ENCODE measurements at regions not wholly inside any gene's neighbourhood (a gene's known extent, or its start where the extent isn't known, plus 50 kb on each side); places are given as distances from the start of the nearest gene placed in this dataset.

DNA sequence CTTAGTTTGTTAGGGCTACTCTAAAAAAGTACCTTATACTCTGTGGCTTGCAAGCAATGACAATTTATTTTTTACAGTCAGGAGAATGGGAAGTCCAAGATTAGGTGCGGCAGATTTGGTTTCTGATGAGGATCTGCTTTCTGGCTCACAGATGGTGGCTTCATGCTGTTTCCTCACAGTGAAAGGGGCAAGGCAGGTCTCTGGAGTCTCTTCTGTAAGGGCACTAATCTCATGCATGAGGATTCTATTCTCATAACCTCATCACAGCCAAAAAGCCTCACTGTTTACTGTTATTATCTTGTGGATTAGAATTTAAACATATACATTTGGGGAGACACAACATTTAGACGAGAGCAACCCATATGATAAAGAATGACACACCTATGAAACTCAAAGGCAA, 1957.4 kb upstream of the SEL1L start:
- Histone ChIP-seq H3K4me3 (ENCODE audit: low read depth in 2 of 2, low read length in 2 of 2) (no peak overlapping the region), H3K36me3 (ENCODE audit: control insufficient read depth, insufficient read depth, low read length) (no peaks in the 10 kb centered on the region), H3K9me3 (ENCODE audit: control insufficient read depth, insufficient read depth, low read depth, low read length) (no peaks in the 10 kb centered on the region), H3K27ac (ENCODE audit: low read length) (no peak overlapping the region), H3K4me1 (ENCODE audit: control insufficient read depth, insufficient read depth, low read length) (no peaks in the 10 kb centered on the region), H3K27me3 (ENCODE audit: control insufficient read depth, insufficient read depth, low read length) (no peaks in the 10 kb centered on the region)
- no peak for DNase-seq (ENCODE audit: low read depth, low spot score)
- no TSS peak for BruUV-seq (replicated peaks)
- in situ Hi-C loops (cut with HindIII; ENCODE audit: low pct_unique_long_range_greater_than_20kb, low sequenced_read_pairs) = no loop called here
- no peak for ATAC-seq
- ChIA-PET CTCF (no interaction called here), POLR2A (no interaction called here)
- intact Hi-C loops (cut with micrococcal nuclease; ENCODE audit: unreplicated experiment) = no loop called here
- no peak for TF ChIP-seq SIN3A (IDR thresholded peaks at IDR 0.05; ENCODE audit: borderline replicate concordance, insufficient read depth, low read depth, low read length)
- TF ChIP-seq CTCF (IDR thresholded peaks at IDR 0.05) = no peak

DNA sequence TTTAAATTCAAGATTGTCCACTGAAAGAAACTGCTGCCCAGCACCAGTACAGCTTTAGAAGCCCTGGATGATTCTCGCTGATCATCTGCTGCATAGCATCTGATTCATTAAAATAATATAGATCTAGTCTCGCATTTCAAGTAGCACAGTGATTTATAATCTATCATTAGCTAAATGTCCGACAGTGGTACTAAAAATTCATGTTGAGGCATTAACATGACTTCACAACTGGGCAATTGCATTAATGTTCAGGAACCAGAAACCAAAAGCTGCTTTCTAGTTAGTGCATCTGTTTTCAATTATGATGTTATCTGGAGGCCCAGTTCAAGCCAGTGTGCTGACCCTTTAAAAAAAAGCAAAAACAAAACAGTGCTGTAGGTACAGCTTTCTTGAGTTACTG, 1987.2 kb upstream of the SEL1L start:
- no peak for ATAC-seq
- Histone ChIP-seq H3K27me3 (ENCODE audit: control insufficient read depth, insufficient read depth, low read length) (no peaks in the 10 kb centered on the region), H3K27ac (ENCODE audit: low read length) (no peak overlapping the region), H3K4me3 (ENCODE audit: low read depth in 2 of 2, low read length in 2 of 2) (no peak overlapping the region), H3K4me1 (ENCODE audit: control insufficient read depth, insufficient read depth, low read length) (no peaks in the 10 kb centered on the region), H3K36me3 (ENCODE audit: control insufficient read depth, insufficient read depth, low read length) (no peaks in the 10 kb centered on the region), H3K9me3 (ENCODE audit: control insufficient read depth, insufficient read depth, low read depth, low read length) (no peaks in the 10 kb centered on the region)
- DNase-seq (ENCODE audit: low read depth, low spot score) = no peak
- POLR2A ChIA-PET = no interaction called here
- BruUV-seq (replicated peaks) = no TSS peak
- TF ChIP-seq, protein P1, sequence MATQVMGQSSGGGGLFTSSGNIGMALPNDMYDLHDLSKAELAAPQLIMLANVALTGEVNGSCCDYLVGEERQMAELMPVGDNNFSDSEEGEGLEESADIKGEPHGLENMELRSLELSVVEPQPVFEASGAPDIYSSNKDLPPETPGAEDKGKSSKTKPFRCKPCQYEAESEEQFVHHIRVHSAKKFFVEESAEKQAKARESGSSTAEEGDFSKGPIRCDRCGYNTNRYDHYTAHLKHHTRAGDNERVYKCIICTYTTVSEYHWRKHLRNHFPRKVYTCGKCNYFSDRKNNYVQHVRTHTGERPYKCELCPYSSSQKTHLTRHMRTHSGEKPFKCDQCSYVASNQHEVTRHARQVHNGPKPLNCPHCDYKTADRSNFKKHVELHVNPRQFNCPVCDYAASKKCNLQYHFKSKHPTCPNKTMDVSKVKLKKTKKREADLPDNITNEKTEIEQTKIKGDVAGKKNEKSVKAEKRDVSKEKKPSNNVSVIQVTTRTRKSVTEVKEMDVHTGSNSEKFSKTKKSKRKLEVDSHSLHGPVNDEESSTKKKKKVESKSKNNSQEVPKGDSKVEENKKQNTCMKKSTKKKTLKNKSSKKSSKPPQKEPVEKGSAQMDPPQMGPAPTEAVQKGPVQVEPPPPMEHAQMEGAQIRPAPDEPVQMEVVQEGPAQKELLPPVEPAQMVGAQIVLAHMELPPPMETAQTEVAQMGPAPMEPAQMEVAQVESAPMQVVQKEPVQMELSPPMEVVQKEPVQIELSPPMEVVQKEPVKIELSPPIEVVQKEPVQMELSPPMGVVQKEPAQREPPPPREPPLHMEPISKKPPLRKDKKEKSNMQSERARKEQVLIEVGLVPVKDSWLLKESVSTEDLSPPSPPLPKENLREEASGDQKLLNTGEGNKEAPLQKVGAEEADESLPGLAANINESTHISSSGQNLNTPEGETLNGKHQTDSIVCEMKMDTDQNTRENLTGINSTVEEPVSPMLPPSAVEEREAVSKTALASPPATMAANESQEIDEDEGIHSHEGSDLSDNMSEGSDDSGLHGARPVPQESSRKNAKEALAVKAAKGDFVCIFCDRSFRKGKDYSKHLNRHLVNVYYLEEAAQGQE (IDR thresholded peaks at IDR 0.05; ENCODE audit: insufficient read depth in 1 of 2, low read depth in 2 of 2, low read length in 1 of 2) = no peak
- TF ChIP-seq CTCF (IDR thresholded peaks at IDR 0.05) = no peak
- no peak for TF ChIP-seq POLR2AphosphoS5 (IDR thresholded peaks at IDR 0.05; ENCODE audit: low read depth, low read length)
- no peak for TF ChIP-seq SIN3A (IDR thresholded peaks at IDR 0.05; ENCODE audit: borderline replicate concordance, insufficient read depth, low read depth, low read length)
- TF ChIP-seq TCF7L2 (IDR thresholded peaks at IDR 0.05; ENCODE audit: low read depth, low read length) = no peak
- CTCF ChIA-PET = no interaction called here
- intact Hi-C loops (cut with micrococcal nuclease; ENCODE audit: unreplicated experiment) (no loop called here), in situ Hi-C loops (cut with HindIII; ENCODE audit: low pct_unique_long_range_greater_than_20kb, low sequenced_read_pairs) (no loop called here)

GRCh38 chr14:83529531-83529930, 1995.9 kb upstream of the SEL1L start:
- in situ Hi-C loops (cut with HindIII; ENCODE audit: low pct_unique_long_range_greater_than_20kb, low sequenced_read_pairs) = no loop called here
- no peak for DNase-seq (ENCODE audit: low read depth, low spot score)
- no peaks in the 10 kb centered on the region for H3K27me3 ChIP-seq (ENCODE audit: control insufficient read depth, insufficient read depth, low read length)
- H3K9me3 ChIP-seq (ENCODE audit: control insufficient read depth, insufficient read depth, low read depth, low read length) = no peaks in the 10 kb centered on the region
- intact Hi-C loops (cut with micrococcal nuclease; ENCODE audit: unreplicated experiment) = no loop called here
- POLR2A ChIA-PET = no interaction called here
- no peak overlapping the region for H3K27ac ChIP-seq (ENCODE audit: low read length)
- TF ChIP-seq TCF7L2 (IDR thresholded peaks at IDR 0.05; ENCODE audit: low read depth, low read length) = no peak
- TF ChIP-seq POLR2AphosphoS5 (IDR thresholded peaks at IDR 0.05; ENCODE audit: low read depth, low read length) = no peak
- no TSS peak for BruUV-seq (replicated peaks)
- no peaks in the 10 kb centered on the region for H3K4me1 ChIP-seq (ENCODE audit: control insufficient read depth, insufficient read depth, low read length)
- CTCF ChIA-PET = no interaction called here
- no peaks in the 10 kb centered on the region for H3K36me3 ChIP-seq (ENCODE audit: control insufficient read depth, insufficient read depth, low read length)
- H3K4me3 ChIP-seq (ENCODE audit: low read depth in 2 of 2, low read length in 2 of 2) = no peak overlapping the region
- no peak for ATAC-seq
